BE2C (cell line): ENCODE measurements at regions not wholly inside any gene's neighbourhood (a gene's known extent, or its start where the extent isn't known, plus 50 kb on each side); places are given as distances from the start of the nearest gene placed in this dataset.

ENCODE experiments used
- DNase-seq: peaks from one replicate; pipeline ENCODE4 v3.0.0-alpha.2; 2020
- H3K27me3 ChIP-seq: fragments of 250-450 bp; sonication (Bioruptor Pico); 2 replicates; pipeline ENCODE4 v1.5.1; 2020; ENCODE audit warnings: mild to moderate bottlenecking
- H3K36me3 ChIP-seq: fragments of 250-450 bp; sonication (Bioruptor Pico); 2 replicates; pipeline ENCODE4 v1.5.1; 2020; ENCODE audit warnings: mild to moderate bottlenecking
- H3K4me1 ChIP-seq: fragments of 250-450 bp; sonication (Bioruptor Pico); 2 replicates; pipeline ENCODE4 v1.5.1; 2020
- H3K4me3 ChIP-seq: 2 replicates; pipeline ENCODE4 v1.5.1; 2011; ENCODE audit warnings: low read depth, low read length
- H3K9me3 ChIP-seq: fragments of 250-450 bp; sonication (Bioruptor Pico); 2 replicates; pipeline ENCODE4 v1.5.1; 2020
- TF ChIP-seq, protein P1 (sequence below): IDR thresholded peaks from 2 replicates; pipeline ENCODE4 v1.5.1; 2012; ENCODE audit warnings: mild to moderate bottlenecking, low read depth, low read length

DNA sequence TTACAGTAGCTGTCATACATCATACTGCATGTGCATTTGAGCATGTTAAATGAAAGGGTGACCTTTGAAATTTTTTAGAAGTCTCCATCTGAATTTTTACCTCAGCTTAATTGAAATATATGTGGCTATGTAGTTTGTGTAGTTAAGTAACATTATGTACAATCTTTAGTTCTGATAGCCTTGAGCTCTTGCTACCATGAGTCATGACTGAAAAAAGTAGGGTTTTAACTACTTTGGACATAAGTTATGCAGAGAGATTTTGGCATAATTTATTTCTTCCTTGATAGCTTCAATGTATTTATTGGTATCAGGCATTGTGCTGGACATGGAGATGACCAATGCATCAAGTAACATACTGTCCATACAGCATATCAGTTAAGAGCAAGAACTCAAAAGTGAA is 376.5 kb upstream of the ZNF717 start:
- H3K4me3 ChIP-seq: no peak overlapping the region
- no peaks in the 10 kb centered on the region for H3K27me3 ChIP-seq
- TF ChIP-seq, protein P1, sequence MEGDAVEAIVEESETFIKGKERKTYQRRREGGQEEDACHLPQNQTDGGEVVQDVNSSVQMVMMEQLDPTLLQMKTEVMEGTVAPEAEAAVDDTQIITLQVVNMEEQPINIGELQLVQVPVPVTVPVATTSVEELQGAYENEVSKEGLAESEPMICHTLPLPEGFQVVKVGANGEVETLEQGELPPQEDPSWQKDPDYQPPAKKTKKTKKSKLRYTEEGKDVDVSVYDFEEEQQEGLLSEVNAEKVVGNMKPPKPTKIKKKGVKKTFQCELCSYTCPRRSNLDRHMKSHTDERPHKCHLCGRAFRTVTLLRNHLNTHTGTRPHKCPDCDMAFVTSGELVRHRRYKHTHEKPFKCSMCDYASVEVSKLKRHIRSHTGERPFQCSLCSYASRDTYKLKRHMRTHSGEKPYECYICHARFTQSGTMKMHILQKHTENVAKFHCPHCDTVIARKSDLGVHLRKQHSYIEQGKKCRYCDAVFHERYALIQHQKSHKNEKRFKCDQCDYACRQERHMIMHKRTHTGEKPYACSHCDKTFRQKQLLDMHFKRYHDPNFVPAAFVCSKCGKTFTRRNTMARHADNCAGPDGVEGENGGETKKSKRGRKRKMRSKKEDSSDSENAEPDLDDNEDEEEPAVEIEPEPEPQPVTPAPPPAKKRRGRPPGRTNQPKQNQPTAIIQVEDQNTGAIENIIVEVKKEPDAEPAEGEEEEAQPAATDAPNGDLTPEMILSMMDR: no peak
- no peak for DNase-seq
- H3K4me1 ChIP-seq: peaks cover 4% of the 10 kb centered on the region; the same call in 1 of the 2 replicates
- H3K9me3 ChIP-seq: no peaks in the 10 kb centered on the region; the same call in 1 of the 2 replicates
- H3K36me3 ChIP-seq: no peaks in the 10 kb centered on the region

DNA sequence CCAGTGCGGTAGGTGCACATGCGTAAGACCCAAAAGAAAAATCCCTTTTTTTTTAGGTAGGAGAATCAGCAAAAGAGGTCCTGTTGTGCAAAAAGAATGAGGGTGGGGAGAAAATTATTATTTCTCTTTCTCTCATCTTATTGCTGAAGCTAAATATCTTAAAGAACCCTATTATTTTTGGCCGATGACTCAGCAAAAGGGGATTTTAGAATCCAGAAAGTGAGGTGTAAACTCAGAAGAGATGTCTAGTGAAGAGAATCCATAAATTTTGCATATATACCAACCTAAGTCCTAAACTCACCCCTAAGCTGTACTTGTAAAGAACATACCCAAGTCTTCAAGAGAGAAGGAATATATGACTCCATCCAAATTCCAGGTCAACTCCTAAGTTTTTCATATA is 386.3 kb upstream of the ZNF717 start:
- DNase-seq: no peak
- Histone ChIP-seq H3K4me3 (no peak overlapping the region), H3K9me3 (no peaks in the 10 kb centered on the region), H3K36me3 (no peaks in the 10 kb centered on the region), H3K27me3 (no peaks in the 10 kb centered on the region), H3K4me1 (no peaks in the 10 kb centered on the region)
- TF ChIP-seq, protein P1: no peak

DNA sequence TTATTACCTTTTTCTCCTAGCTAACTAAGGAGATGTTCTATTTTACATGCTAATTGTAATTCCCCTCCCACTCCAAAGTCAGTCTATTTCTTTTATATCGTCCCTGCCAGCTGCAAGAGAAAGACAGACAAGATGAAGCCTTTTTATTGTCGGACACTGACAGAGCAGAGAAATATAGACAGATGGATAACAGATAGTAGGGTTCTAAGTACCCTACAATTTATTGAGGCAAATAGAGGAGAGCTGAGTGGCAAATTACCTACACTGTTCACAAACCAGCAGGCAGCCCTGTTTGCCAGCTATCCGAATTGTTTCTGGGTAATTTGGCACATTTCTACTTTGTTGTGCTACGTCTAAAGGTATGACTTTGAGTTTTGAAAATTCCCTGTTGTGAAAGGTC is 392.3 kb upstream of the ZNF717 start:
- TF ChIP-seq, protein P1: no peak
- no peaks in the 10 kb centered on the region for H3K9me3 ChIP-seq
- DNase-seq: no peak

DNA sequence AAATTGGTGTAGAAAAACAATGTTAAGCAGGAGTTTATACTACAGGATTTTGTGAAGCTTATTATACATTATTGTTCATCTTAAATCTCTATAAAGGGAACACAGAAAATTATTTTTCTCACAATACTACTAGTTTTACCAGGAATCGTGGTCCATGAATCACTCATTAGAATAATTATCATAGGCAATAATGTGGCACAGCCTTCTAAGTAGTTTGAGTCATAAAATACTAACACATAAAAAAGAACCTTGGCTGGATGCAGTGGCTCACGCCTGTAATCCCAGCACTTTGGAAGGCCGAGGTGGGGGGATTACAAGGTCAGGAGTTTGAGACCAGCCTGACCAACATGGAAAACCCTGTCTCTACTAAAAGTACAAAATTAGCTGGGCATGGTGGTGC is 393.1 kb upstream of the ZNF717 start:
- Histone ChIP-seq H3K4me3 (no peak overlapping the region), H3K36me3 (no peaks in the 10 kb centered on the region), H3K9me3 (no peaks in the 10 kb centered on the region), H3K4me1 (no peaks in the 10 kb centered on the region), H3K27me3 (no peaks in the 10 kb centered on the region)
- TF ChIP-seq, protein P1: no peak
- DNase-seq: no peak

More for the DNA sequence above, 392.3 kb upstream of the ZNF717 start:
- Histone ChIP-seq H3K36me3 (no peaks in the 10 kb centered on the region), H3K4me1 (no peaks in the 10 kb centered on the region), H3K4me3 (no peak overlapping the region), H3K27me3 (no peaks in the 10 kb centered on the region)

DNA sequence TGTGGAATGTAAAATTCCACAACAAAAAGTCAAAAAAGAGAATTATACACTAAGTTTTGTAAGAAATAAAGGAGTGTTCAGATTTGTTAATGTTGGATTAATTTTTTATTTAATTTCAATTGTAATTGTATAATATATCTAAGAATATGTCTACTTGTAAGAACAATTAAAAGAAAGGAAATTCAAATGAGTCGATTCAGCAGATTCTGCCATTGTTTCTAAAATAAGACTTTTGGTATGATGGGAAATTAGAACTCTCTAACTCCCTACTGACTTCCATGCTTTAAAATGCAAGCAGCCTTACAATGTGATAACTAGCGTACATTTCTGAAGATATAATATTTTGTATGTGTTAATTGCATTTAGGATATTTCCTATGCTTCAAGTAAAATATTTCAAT is 395.9 kb upstream of the ZNF717 start:
- TF ChIP-seq, protein P1: no peak
- Histone ChIP-seq H3K4me1 (no peaks in the 10 kb centered on the region), H3K4me3 (no peak overlapping the region), H3K36me3 (no peaks in the 10 kb centered on the region), H3K27me3 (no peaks in the 10 kb centered on the region), H3K9me3 (no peaks in the 10 kb centered on the region)
- DNase-seq: no peak

DNA sequence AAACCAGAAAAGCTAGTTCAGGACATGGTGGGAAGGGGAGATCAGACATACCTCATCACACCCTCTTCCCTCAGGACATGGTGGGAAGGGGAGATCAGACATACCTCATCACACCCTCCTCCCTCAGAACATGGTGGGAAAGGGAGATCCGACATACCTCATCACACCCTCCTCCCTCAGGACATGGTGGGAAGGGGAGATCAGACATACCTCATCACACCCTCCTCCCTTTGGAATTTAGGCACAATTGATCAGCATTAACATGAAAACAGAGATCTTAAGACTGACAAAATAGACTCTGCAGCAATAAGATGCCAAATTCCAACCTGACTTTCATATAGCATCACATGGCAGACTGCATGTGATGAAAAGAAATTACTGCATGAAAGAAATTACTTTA is 412.7 kb upstream of the ZNF717 start:
- Histone ChIP-seq H3K36me3 (no peaks in the 10 kb centered on the region), H3K9me3 (no peaks in the 10 kb centered on the region), H3K4me1 (no peaks in the 10 kb centered on the region), H3K4me3 (no peak overlapping the region), H3K27me3 (no peaks in the 10 kb centered on the region)
- TF ChIP-seq, protein P1: no peak
- no peak for DNase-seq
